Liver (tissue), 3 donors: ENCODE measurements at regions not wholly inside any gene's neighbourhood (a gene's known extent, or its start where the extent isn't known, plus 50 kb on each side); places are given as distances from the start of the nearest gene placed in this dataset.

Source experiments
- ATF3 ChIP-seq: IDR thresholded peaks from 2 replicates; pipeline ENCODE4 v1.6.1; 2016; ENCODE audit warnings: antibody characterized with exemption
- CTCF ChIP-seq: fragments of 150-350 bp; IDR thresholded peaks from 2 replicates; pipeline ENCODE4 v1.5.1; 2017; ENCODE audit warnings: improper control_type of control experiment, low read depth, low read length; ENCODE audit not compliant: missing input control
- EGR1 ChIP-seq, 2 donors: IDR thresholded peaks; 2 replicates each; pipeline ENCODE4 v1.6.1; 2016 to 2018; ENCODE audit warnings: antibody characterized with exemption in 2 of 2, low read depth in 2 of 2
- FOXA1 ChIP-seq: IDR thresholded peaks from 2 replicates; pipeline ENCODE4 v1.6.1; 2016; ENCODE audit warnings: antibody characterized with exemption
- GABPA ChIP-seq, 2 donors: IDR thresholded peaks in 1 of 2; conservative IDR thresholded peaks in 1 of 2; 2 replicates each; pipeline ENCODE4 v1.6.1; 2016; ENCODE audit warnings: antibody characterized with exemption in 2 of 2, mild to moderate bottlenecking in 1 of 2, moderate library complexity in 1 of 2
- HNF4A ChIP-seq, 2 donors: conservative IDR thresholded peaks; 2 replicates each; pipeline ENCODE4 v1.6.1; 2016; ENCODE audit warnings: antibody characterized with exemption in 2 of 2, mild to moderate bottlenecking in 2 of 2
- HNF4G ChIP-seq: IDR thresholded peaks from 2 replicates; pipeline ENCODE4 v1.6.1; 2016; ENCODE audit warnings: antibody characterized with exemption
- JUND ChIP-seq, 2 donors: IDR thresholded peaks; 2 replicates each; pipeline ENCODE4 v1.6.1; 2016; ENCODE audit warnings: antibody characterized with exemption in 2 of 2
- MAX ChIP-seq: IDR thresholded peaks from 2 replicates; pipeline ENCODE4 v1.6.1; 2016; ENCODE audit warnings: antibody characterized with exemption
- RAD21 ChIP-seq, 2 donors: IDR thresholded peaks; 2 replicates each; pipeline ENCODE4 v1.6.1; 2016; ENCODE audit warnings: antibody characterized with exemption in 2 of 2, mild to moderate bottlenecking in 2 of 2
- REST ChIP-seq: IDR thresholded peaks from 2 replicates; pipeline ENCODE4 v1.6.1; 2016; ENCODE audit warnings: antibody characterized with exemption, mild to moderate bottlenecking
- RXRA ChIP-seq, 2 donors: IDR thresholded peaks; 2 replicates each; pipeline ENCODE4 v1.6.1; 2017 to 2018; ENCODE audit warnings: antibody characterized with exemption in 2 of 2, mild to moderate bottlenecking in 1 of 2
- TAF1 ChIP-seq: conservative IDR thresholded peaks from 2 replicates; pipeline ENCODE4 v1.6.1; 2016; ENCODE audit warnings: antibody characterized with exemption, mild to moderate bottlenecking
- YY1 ChIP-seq: IDR thresholded peaks from 2 replicates; pipeline ENCODE4 v1.6.1; 2016; ENCODE audit warnings: antibody characterized with exemption, mild to moderate bottlenecking
- donor health status: healthy.
- donor health status: healthy.

- TF ChIP-seq CTCF (no peak), REST (no peak), MAX (no peak), YY1 (no peak), RAD21 (IDR thresholded peaks at IDR 0.05) (no peak), TAF1 (no peak), JUND (IDR thresholded peaks at IDR 0.05) (no peak), FOXA1 (no peak), EGR1 (IDR thresholded peaks at IDR 0.05; ENCODE audit: low read depth in 2 of 2) (no peak), GABPA (IDR thresholded peaks at IDR 0.05 in 1 of 2, conservative IDR thresholded peaks at IDR 0.05 in 1 of 2) (no peak), ATF3 (no peak), HNF4A (conservative IDR thresholded peaks at IDR 0.05) (no peak), RXRA (IDR thresholded peaks at IDR 0.05) (no peak), HNF4G (no peak)
Measured at GRCh38 chr13:86892330-86892729, 778.8 kb upstream of the SLITRK5 start.
